ENCODE measurements at regions not wholly inside any gene's neighbourhood (a gene's known extent, or its start where the extent isn't known, plus 50 kb on each side); places are given as distances from the start of the nearest gene placed in this dataset.
A peak's percentile ranks its signal among the peaks of the same experiment; 100 is the strongest.

DNA sequence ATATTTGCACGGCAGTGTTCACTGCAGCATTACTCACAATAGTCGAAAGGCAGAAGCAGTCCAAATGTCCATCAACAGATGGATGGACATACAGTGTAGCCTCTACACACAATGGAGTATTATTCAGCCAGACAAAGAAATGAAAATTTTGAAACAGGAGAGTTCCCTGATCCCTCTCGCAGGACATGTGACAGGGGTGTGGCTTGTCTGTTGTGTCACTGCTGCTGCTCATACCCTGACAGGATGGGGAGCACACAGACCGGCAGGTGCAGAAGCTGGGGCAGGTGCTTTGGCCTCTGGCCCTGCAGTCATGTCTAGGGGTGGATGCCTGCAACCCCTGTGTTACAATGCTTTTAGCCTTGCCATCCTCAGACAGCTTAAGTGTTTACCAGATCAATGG lies 204.3 kb downstream of the EFNB2 start:
- H3K9me3 ChIP-seq (ENCODE audit: low read depth, low read length): no peaks in the 10 kb centered on the region
- no peaks in the 10 kb centered on the region for H3K79me2 ChIP-seq (ENCODE audit: insufficient read depth, low read length)
- H3K4me1 ChIP-seq (ENCODE audit: insufficient read depth, low read length): no peaks in the 10 kb centered on the region
- H3K27me3 ChIP-seq (ENCODE audit: insufficient read depth, low read length): no peaks in the 10 kb centered on the region
- no peak overlapping the region for H3K27ac ChIP-seq (ENCODE audit: low read depth, low read length)
- TF ChIP-seq, protein P1, sequence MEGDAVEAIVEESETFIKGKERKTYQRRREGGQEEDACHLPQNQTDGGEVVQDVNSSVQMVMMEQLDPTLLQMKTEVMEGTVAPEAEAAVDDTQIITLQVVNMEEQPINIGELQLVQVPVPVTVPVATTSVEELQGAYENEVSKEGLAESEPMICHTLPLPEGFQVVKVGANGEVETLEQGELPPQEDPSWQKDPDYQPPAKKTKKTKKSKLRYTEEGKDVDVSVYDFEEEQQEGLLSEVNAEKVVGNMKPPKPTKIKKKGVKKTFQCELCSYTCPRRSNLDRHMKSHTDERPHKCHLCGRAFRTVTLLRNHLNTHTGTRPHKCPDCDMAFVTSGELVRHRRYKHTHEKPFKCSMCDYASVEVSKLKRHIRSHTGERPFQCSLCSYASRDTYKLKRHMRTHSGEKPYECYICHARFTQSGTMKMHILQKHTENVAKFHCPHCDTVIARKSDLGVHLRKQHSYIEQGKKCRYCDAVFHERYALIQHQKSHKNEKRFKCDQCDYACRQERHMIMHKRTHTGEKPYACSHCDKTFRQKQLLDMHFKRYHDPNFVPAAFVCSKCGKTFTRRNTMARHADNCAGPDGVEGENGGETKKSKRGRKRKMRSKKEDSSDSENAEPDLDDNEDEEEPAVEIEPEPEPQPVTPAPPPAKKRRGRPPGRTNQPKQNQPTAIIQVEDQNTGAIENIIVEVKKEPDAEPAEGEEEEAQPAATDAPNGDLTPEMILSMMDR (IDR thresholded peaks at IDR 0.05; ENCODE audit: extremely low read depth, low read depth, low read length): no peak
- no peaks in the 10 kb centered on the region for H4K20me1 ChIP-seq (ENCODE audit: insufficient read depth, low read length)
- H3K4me3 ChIP-seq (ENCODE audit: insufficient read depth, low read length): no peak overlapping the region
- no peak overlapping the region for H3K4me2 ChIP-seq (ENCODE audit: insufficient read depth, low read length)
- no peaks in the 10 kb centered on the region for H3K36me3 ChIP-seq (ENCODE audit: insufficient read depth, low read length)
- no peak for DNase-seq (ENCODE audit: insufficient read length, low spot score, missing footprints)
- H2AFZ ChIP-seq (ENCODE audit: low read length): no peak overlapping the region

DNA sequence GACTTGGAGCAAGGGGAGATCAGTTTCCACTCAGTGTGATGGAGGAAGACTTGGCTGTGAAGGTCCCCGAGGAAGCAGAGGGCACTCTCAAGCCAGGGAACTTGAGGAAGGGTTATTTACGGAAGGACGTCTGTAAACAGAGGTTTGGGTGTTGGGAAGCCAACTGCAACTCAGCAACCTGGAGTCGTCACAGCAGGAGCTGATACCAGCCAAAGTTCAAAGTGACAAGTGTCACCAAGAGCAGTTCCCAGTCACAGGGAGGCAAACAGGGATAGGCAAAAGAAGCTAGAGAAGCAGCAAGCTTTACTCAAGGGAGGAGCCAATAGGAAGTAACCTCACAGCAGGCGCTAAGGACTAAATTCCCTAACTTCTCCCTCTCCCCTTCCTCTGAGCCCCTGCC lies 205.5 kb downstream of the EFNB2 start:
- Histone ChIP-seq H4K20me1 (ENCODE audit: insufficient read depth, low read length) (no peaks in the 10 kb centered on the region), H3K4me3 (ENCODE audit: insufficient read depth, low read length) (no peak overlapping the region), H3K27ac (ENCODE audit: low read depth, low read length) (no peak overlapping the region), H3K9me3 (ENCODE audit: low read depth, low read length) (no peaks in the 10 kb centered on the region), H3K79me2 (ENCODE audit: insufficient read depth, low read length) (no peaks in the 10 kb centered on the region), H2AFZ (ENCODE audit: low read length) (peak overlapping the region; percentile 63), H3K4me2 (ENCODE audit: insufficient read depth, low read length) (no peak overlapping the region), H3K36me3 (ENCODE audit: insufficient read depth, low read length) (no peaks in the 10 kb centered on the region), H3K27me3 (ENCODE audit: insufficient read depth, low read length) (no peaks in the 10 kb centered on the region), H3K4me1 (ENCODE audit: insufficient read depth, low read length) (no peaks in the 10 kb centered on the region)
- TF ChIP-seq, protein P1 (IDR thresholded peaks at IDR 0.05; ENCODE audit: extremely low read depth, low read depth, low read length): no peak
- no peak for DNase-seq (ENCODE audit: insufficient read length, low spot score, missing footprints)

DNA sequence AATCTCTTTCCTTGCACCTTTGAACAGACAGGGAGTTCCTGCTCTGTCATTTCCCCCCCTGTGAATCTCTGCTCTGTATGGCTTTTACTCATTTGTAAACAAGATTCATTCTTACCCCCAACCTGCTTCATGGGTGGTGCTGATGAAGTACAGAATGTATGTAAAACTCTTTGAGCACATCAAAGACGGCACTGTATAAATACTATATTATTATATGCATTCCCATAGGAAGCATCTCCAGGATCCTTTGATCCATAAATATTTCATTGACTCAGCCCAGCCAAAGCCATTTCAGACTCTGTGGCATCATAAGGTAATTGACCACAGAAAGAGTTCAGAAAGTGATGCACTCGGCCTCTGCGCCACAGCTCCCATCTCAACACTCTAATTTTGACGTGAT lies 208.7 kb downstream of the EFNB2 start:
- H3K4me3 ChIP-seq (ENCODE audit: insufficient read depth, low read length): no peak overlapping the region
- TF ChIP-seq, protein P1 (IDR thresholded peaks at IDR 0.05; ENCODE audit: extremely low read depth, low read depth, low read length): no peak
- no peaks in the 10 kb centered on the region for H4K20me1 ChIP-seq (ENCODE audit: insufficient read depth, low read length)
- H3K79me2 ChIP-seq (ENCODE audit: insufficient read depth, low read length): no peaks in the 10 kb centered on the region
- H2AFZ ChIP-seq (ENCODE audit: low read length): no peak overlapping the region
- no peaks in the 10 kb centered on the region for H3K36me3 ChIP-seq (ENCODE audit: insufficient read depth, low read length)
- H3K27ac ChIP-seq (ENCODE audit: low read depth, low read length): no peak overlapping the region
- no peak overlapping the region for H3K4me2 ChIP-seq (ENCODE audit: insufficient read depth, low read length)
- no peak for DNase-seq (ENCODE audit: insufficient read length, low spot score, missing footprints)
- H3K9me3 ChIP-seq (ENCODE audit: low read depth, low read length): no peaks in the 10 kb centered on the region
- no peaks in the 10 kb centered on the region for H3K27me3 ChIP-seq (ENCODE audit: insufficient read depth, low read length)
- no peaks in the 10 kb centered on the region for H3K4me1 ChIP-seq (ENCODE audit: insufficient read depth, low read length)

DNA sequence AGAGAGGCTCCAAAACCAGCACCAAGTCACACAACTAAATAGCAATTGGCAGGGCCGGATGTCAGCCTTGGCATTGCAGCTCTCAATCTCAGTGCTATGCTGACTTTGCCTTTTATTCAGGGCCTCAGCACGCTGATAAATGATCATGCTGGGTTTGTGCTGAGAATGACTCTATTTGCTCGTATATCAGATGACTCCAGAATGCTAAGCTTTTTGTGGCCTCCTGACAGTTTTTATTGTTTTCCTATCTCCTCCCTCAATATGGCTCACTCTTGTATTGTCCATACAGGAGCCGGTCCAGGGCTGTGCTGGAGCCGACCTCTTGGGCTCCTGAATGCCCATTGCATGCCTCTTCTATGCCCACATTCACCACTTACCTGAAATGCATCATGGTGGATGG lies 211.0 kb downstream of the EFNB2 start:
- H4K20me1 ChIP-seq (ENCODE audit: insufficient read depth, low read length): no peaks in the 10 kb centered on the region
- H3K27me3 ChIP-seq (ENCODE audit: insufficient read depth, low read length): no peaks in the 10 kb centered on the region
- DNase-seq (ENCODE audit: insufficient read length, low spot score, missing footprints): no peak
- no peaks in the 10 kb centered on the region for H3K9me3 ChIP-seq (ENCODE audit: low read depth, low read length)
- H3K36me3 ChIP-seq (ENCODE audit: insufficient read depth, low read length): no peaks in the 10 kb centered on the region
- TF ChIP-seq, protein P1 (IDR thresholded peaks at IDR 0.05; ENCODE audit: extremely low read depth, low read depth, low read length): no peak
- no peak overlapping the region for H2AFZ ChIP-seq (ENCODE audit: low read length)
- no peak overlapping the region for H3K27ac ChIP-seq (ENCODE audit: low read depth, low read length)
- no peaks in the 10 kb centered on the region for H3K4me1 ChIP-seq (ENCODE audit: insufficient read depth, low read length)
- no peaks in the 10 kb centered on the region for H3K79me2 ChIP-seq (ENCODE audit: insufficient read depth, low read length)
- no peak overlapping the region for H3K4me2 ChIP-seq (ENCODE audit: insufficient read depth, low read length)
- no peak overlapping the region for H3K4me3 ChIP-seq (ENCODE audit: insufficient read depth, low read length)

All from osteoblast (primary cell).